ENCODE measurements at regions not wholly inside any gene's neighbourhood (a gene's known extent, or its start where the extent isn't known, plus 50 kb on each side); places are given as distances from the start of the nearest gene placed in this dataset.
A peak's percentile ranks its signal among the peaks of the same experiment; 100 is the strongest.
"Not testable (repeated sequence)": the region's sequence is repeated elsewhere in the genome, so short reads cannot be mapped to it uniquely, and the experiment has no call there.

- DNase-seq (ENCODE audit: low spot score), result no peak
Observed at GRCh38 chr9:95732802-95733688, 142.4 kb upstream of the ERCC6L2 start.

DNA sequence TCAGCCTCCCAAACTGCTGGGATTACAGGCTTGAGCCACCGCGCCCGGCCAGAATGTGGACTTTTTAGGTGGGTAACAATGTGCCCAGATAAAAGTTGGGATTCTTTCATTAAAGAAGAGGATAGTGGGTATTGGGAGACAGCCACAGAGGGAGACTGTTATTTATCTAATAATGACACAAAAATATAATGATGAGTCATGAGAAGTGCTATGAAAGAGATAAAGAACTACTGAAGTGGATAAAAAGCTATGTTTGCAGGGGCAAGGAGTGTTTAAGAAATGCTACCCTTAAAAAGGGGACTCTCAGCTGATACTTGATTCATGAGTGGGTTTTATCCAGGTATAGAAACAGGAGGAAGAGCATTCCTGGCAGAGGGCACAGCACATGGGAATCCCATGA, 143.6 kb upstream of the ERCC6L2 start:
- DNase-seq (ENCODE audit: low spot score), result no peak

- DNase-seq (ENCODE audit: low spot score), result no peak
Observed at GRCh38 chr9:95729669-95730368, 145.7 kb upstream of the ERCC6L2 start.

DNA sequence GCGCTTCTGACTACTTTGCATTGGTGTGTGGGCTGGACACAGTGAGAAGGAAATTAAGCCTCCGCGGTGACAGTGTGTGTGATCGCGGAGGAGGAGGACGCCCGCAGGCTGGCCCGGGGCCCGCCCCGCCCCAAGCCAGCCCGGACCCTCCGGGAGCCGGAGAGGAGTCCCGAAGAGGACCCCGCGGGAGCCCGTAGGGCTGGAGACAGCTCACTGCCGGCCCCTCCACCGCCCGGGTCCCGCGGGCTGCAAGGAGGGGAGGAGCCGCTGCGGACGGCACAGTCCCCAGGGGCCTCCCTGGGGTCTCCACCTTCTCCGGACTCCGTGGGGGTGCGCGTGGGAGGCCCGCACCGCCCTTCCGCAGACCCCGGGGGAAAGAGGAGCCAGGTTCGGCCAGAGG, 146.4 kb upstream of the ERCC6L2 start:
- DNase-seq (ENCODE audit: low spot score), result no peak

GRCh38 chr9:95727947-95728520, 147.5 kb upstream of the ERCC6L2 start:
- DNase-seq (ENCODE audit: low spot score), result no peak

DNA sequence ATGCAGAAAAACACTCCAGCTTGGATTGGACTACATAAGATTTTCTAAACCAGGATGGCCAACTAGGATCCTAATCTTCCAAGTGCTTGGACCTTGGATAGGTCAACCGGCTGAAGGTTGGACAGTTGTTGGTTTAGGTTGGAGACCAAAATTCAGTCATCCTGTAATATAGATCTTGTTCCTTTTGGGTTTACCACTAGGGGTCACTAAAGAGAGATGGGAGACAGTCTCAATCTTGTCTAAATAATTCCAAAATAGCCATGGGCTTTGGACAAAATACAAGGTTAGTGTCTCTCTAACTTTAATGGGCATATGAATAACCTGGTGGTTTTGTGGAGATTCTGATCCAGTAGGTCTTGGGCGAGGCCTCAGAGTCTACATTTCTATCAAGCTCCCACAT, 148.7 kb upstream of the ERCC6L2 start:
- peak; percentile 86 for DNase-seq (ENCODE audit: low spot score)

GRCh38 chr9:95725045-95725444, 150.4 kb upstream of the ERCC6L2 start:
- DNase-seq (ENCODE audit: low spot score), result no peak

DNA sequence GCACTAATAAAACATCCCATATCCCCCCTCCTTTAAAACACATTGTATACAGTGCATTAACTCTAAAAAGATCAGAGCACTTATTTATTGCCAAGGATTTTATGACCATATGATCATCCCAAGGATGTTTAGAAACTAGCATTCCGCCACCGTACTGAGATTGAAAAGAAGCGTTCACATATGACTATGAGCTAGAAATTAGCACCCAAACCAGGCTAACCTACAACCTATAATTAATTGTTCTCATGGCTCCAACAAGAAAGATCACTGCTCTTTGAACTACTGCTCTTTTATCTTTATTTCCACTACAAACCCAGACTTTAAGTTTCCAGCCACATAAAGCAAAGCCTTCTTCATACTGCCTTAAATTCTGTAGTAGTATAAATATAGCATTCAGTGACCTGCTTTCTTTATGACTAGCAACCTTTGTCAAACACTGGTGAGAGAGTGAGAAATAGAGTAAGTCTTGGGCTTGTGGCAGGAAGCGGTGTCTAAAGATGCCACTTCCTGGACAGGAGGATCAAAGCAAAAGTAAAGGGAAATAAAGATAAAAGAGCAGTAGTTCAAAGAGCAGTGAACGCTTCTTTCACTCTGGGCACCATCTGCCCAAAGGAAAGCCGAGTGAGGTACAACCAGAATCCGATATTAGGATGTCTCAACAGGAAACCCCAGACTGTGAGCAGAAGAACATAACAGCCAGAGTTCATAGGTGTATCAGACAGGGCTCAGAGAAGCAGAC, 151.1 kb upstream of the ERCC6L2 start:
- DNase-seq (ENCODE audit: low spot score), result peak; percentile 90

DNA sequence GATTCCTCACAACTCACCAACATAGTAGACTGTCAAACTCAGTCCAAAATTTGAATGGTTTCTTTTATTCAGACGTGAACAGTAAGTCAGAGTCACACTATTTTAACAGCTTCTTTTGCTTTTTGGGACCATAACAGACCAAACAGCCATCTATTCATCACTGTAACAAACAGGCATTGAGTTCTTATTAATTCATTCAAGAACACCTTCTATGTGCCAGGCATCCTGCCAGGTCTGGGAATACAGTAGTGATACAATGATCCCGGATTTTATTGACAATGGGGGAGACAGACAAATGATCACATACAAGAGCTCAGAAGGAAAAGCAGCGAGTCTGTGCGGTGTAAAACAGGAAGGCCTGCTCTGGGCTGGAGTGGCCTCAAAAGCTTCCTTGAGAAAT, 153.3 kb upstream of the ERCC6L2 start:
- DNase-seq (ENCODE audit: low spot score), result peak; percentile 68

DNA sequence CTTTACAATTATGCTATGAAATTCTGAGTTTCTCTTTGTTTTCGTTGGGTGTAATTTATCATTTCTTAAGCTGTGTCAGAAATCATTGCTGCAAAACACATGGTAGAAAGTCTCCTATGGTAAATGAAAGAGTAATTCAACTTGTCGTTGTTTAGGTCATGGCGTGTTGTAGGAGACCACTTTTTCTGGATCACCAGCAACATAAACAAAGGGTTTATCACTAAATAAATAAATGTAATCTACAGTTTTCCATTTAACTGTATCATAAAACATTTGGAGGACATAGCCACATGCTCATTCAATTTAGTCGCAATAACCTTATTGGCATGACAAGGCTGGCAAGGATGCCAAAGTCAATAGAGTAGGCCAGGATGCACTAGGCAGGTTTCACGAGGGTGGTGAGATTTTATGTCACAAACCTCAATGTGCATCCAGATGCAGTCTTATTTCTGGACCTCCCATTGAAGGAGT, 154.4 kb upstream of the ERCC6L2 start:
- no peak for DNase-seq (ENCODE audit: low spot score)

DNA sequence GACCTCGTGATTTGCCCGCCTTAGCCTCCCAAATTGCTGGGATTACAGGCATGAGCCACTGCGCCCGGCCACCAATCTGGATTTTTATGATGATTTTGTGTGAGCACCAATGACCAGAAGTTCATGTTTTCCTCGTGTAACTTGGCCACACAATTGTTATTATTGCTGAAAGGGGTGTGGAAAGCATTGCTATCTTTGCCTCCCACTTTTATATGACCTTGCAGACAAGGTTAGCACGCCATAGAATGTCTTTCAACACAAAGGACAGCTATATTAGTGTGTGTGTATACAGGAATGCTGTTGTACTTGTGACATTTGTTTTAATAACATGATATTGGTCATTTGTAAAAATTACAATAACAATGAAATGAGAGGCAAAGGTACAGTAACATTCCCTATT, 155.0 kb upstream of the ERCC6L2 start:
- DNase-seq (ENCODE audit: low spot score), result no peak

DNA sequence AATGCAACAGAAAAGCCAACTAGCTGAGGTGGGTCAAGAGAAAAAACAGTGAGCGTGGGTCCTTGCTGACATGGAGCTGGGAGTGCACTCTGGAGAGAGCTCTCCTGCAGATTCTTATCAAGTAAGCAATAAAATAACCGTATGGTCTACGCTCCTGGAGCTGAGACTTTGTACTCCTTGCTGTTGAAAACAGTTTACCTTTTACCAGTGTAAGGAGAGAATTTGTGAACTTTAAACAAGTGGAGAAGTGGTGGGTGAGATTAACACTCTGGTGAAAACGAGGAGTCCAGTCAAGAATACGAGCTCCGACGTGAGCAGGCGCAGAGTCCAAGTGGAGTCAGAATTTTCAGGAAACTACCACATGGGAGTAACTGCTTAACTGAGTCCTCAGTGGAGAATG, 156.1 kb upstream of the ERCC6L2 start:
- DNase-seq (ENCODE audit: low spot score), result no peak

DNA sequence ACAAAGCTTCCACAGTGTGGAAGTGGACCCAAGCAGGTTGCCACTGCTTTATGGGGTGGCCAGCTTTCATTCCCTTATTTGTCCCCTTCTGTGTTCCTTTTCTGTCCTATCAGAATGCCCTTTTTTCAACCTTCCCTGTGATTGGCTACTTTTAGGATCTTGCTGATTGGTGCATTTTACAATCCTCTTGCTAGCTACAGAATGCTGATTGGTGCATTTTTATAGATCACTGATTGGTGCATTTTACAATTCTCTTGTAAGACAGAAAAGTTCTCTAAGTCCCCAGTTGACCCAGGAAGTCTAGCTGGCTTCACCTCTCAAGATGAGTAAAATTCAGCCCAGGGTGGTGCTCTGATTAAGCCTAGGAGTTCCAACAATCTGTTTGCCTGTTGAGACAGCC, 157.2 kb upstream of the ERCC6L2 start:
- DNase-seq (ENCODE audit: low spot score), result no peak

DNA sequence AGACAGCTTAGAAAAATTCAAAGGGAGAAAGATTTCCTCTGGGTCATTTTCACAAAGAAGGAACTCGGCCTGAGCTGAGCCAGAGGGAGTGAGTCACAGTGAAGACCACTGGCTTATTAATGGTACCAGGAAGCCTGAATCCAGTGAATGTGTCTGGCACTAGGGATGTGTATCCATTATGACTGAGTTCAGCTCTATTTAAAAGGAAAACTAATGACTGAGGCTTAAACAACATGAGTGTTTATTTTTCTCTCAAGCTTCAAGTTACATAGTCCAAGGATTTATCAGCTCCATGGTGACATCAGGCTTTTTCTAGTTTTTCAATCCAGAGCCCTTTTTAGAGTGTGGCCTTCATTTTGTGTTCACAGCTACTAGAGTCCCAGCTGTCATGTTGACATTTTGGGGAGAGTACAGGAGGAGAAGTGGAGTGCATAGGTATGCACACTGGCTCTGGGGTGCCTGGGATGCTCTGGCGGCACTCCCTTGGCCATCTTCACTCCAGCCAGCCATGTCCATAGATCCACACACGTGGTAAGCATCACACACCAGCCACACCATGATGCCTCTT, 159.5 kb upstream of the ERCC6L2 start:
- DNase-seq (ENCODE audit: low spot score), result no peak

DNA sequence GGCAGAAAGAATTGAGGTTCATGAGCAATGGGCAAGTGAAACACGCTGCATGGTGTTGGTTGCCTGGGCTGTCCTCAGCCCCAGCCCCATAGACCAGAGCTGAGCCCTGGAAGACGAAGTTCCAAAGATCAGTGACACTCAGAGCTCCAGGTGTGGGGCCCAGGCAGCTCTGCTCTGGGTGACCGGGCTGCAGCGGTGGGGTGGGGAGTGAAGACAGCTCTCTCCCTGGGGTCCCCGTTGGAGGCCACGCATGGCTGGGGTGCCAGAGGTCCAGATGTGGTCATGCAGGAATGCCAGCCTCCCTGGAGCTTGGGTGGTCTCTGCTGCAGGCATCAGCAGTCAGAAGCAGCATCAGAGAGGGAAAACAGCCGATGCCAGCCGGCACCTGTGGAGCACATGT, 165.0 kb upstream of the ERCC6L2 start:
- no peak for DNase-seq (ENCODE audit: low spot score)

GRCh38 chr9:95696701-95697100, 178.8 kb upstream of the ERCC6L2 start:
- no peak for DNase-seq (ENCODE audit: low spot score)

DNA sequence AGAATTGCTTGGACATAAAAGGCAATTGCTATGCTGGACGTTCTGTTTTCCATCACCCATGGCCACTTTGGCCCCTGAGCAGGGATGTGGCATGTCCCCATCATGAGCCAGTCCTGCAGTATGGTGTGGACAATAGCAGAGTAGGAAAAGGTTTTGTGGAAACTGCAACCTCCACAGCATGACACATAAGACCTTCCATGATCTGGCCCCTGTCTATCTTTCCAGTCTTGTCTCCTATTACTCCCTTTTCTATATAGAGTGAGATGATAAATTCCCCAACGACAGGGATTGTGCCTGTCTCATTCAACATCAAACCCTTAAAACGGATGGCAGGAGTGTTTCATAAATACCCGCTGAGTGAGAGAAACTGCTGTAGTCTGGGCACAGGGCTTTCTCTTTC, 174.7 kb upstream of the PTCH1 start:
- DNase-seq (ENCODE audit: low spot score), result no peak

DNA sequence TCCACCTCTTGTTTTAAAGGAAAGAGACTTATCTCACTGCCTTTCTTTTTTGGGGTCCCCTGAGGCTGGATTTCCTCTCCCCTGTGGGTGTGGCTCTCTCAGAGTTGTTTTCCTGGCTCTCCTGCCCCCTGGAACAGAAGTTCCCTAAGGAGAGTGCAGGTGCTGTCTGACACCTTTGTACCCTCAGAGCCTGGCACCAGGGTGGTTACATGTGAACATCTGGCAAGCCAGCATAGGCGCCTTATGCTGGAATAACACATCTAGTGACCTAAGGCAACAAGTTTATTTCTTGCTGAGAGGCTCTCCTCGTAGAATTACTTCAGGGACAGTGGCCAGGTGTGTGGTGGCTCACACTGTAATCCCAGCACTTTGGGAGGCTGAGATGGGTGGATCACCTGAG, 172.9 kb upstream of the PTCH1 start:
- no peak for DNase-seq (ENCODE audit: low spot score)

DNA sequence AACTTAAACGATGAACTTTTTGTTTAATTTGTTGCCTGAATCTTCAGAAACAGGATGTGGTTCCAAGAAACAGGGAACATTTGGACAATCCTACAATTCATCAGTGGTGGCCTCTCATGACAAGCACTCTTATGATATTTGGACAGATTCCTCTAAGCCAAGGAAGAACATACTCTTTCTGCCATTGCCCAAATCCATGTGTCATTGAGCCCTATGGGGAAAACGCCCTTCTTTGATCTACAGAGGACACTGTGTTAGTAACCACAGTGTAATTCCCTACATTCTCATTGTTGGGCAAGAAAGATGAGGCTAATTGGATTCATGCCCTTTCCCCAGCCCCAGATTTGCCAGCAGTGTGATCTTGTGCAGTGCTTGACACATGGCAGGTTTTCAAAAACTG, 167.7 kb upstream of the PTCH1 start:
- peak; percentile 67 for DNase-seq (ENCODE audit: low spot score)

GRCh38 chr9:95680306-95680705, 163.5 kb upstream of the PTCH1 start:
- not testable (repeated sequence) for DNase-seq (ENCODE audit: low spot score)

- DNase-seq (ENCODE audit: low spot score), result no peak
Observed at GRCh38 chr9:95679874-95680273, 163.1 kb upstream of the PTCH1 start.

DNA sequence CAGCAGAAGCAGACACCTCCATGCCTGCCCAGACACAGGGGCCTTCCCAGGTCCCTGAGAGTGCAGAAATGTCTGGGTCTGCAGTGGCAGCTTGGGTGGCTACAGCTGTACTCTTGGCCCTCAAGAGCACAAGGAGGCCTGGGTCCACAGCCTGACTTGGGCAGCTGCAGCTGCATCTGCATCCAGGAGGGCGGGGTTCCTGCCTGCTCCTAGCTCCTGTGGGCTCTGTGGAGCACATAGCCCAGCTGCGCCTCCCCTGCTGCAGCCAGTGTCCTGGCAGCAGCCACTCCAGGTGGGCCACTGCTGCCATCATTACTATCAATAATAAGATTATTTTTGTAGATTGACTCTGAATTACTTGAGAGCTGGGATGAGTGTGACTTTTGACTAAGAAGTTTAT, 162.0 kb upstream of the PTCH1 start:
- no peak for DNase-seq (ENCODE audit: low spot score)

Measured in COLO829 (cell line).